SK-N-SH (cell line): ENCODE measurements at regions not wholly inside any gene's neighbourhood (a gene's known extent, or its start where the extent isn't known, plus 50 kb on each side); places are given as distances from the start of the nearest gene placed in this dataset.

Experiments used
- CTCF ChIA-PET: fragments of 300-600, 350-600 bp; formaldehyde crosslinking; extraction: SDS; loops from one replicate; lab custom pipeline; 2021; lab: Yijun Ruan, JAX
- POLR2A ChIA-PET: fragments of 350-600 bp; sonication (Branson Sonifier 250); formaldehyde crosslinking; extraction: SDS; loops from one replicate; lab custom pipeline; 2020; ENCODE audit warnings: antibody characterized with exemption, inconsistent platforms; lab: Yijun Ruan, JAX
- DNase-seq: peaks from one replicate; pipeline ENCODE4 v3.0.0; 2012
- H2AFZ ChIP-seq: fragments of 200-600 bp; sonication (generic); 2 replicates; pipeline ENCODE4 v1.8.1; 2016; ENCODE audit warnings: antibody characterized with exemption, mild to moderate bottlenecking, low read depth
- H3F3A ChIP-seq: fragments of 200-600 bp; sonication (generic); replicated peaks from 2 replicates; pipeline ENCODE3; 2016; ENCODE audit warnings: antibody characterized with exemption, mild to moderate bottlenecking; ENCODE audit not compliant: insufficient read depth
- H3K27ac ChIP-seq, 2 experiments: fragments of 200-500 bp in 1 of 2; fragments of 200-600 bp in 1 of 2; sonication (Bioruptor generic) in 1 of 2; sonication (generic), shearing (Covaris generic) in 1 of 2; 2 replicates each; pipeline versions ENCODE4 v1.5.1 to v1.6.1; 2014 to 2016; ENCODE audit warnings: low read depth in 2 of 2, inconsistent platforms in 1 of 2, low read length in 1 of 2, mild to moderate bottlenecking in 1 of 2, mixed read lengths in 1 of 2
- H3K27me3 ChIP-seq: fragments of 200-600 bp; sonication (generic), shearing (Covaris generic); 2 replicates; pipeline ENCODE4 v1.6.1; 2016; ENCODE audit warnings: mixed run types; ENCODE audit not compliant: insufficient read depth
- H3K36me3 ChIP-seq, 2 experiments: fragments of 200-500 bp in 1 of 2; fragments of 200-600 bp in 1 of 2; sonication (Bioruptor generic) in 1 of 2; sonication (generic) in 1 of 2; replicated peaks in 1 of 2; 2 replicates each; pipeline versions ENCODE3 to v1.5.1; 2014 to 2016; ENCODE audit warnings: low read length in 1 of 2, mild to moderate bottlenecking in 1 of 2; ENCODE audit not compliant: insufficient read depth in 2 of 2, control insufficient read depth in 1 of 2
- H3K4me1 ChIP-seq, 2 experiments: fragments of 200-500 bp in 1 of 2; fragments of 200-600 bp in 1 of 2; sonication (Bioruptor generic) in 1 of 2; sonication (generic), shearing (Covaris generic) in 1 of 2; 2 replicates each; pipeline versions ENCODE4 v1.5.1 to v1.6.1; 2014 to 2016; ENCODE audit warnings: low read depth in 1 of 2, low read length in 1 of 2, mixed run types in 1 of 2; ENCODE audit not compliant: insufficient read depth in 2 of 2, control insufficient read depth in 1 of 2
- H3K4me2 ChIP-seq: fragments of 200-600 bp; sonication (generic), shearing (Covaris generic); 2 replicates; pipeline ENCODE4 v1.6.1; 2017; ENCODE audit warnings: mixed run types
- H3K4me3 ChIP-seq, 2 experiments: fragments of 200-500 bp in 1 of 2; fragments of 200-600 bp in 1 of 2; sonication (Bioruptor generic) in 1 of 2; sonication (generic), shearing (Covaris generic) in 1 of 2; 2 replicates each; pipeline versions ENCODE4 v1.5.1 to v1.8.1; 2014 to 2016; ENCODE audit warnings: low read depth in 2 of 2, inconsistent platforms in 1 of 2, low read length in 1 of 2, mild to moderate bottlenecking in 1 of 2, mixed read lengths in 1 of 2, moderate library complexity in 1 of 2
- H3K79me2 ChIP-seq: fragments of 200-600 bp; sonication (generic); 2 replicates; pipeline ENCODE4 v1.8.1; 2017; ENCODE audit warnings: mild to moderate bottlenecking; ENCODE audit not compliant: insufficient read depth
- H3K9ac ChIP-seq: fragments of 200-600 bp; sonication (generic); 2 replicates; pipeline ENCODE4 v1.6.1; 2017; ENCODE audit warnings: mixed run types
- H3K9me2 ChIP-seq: fragments of 200-600 bp; sonication (generic); 2 replicates; pipeline ENCODE4 v1.6.1; 2017; ENCODE audit warnings: mixed run types
- H3K9me3 ChIP-seq: fragments of 200-600 bp; sonication (generic); 2 replicates; pipeline ENCODE4 v1.6.1; 2017; ENCODE audit warnings: mixed run types, mild to moderate bottlenecking, moderate library complexity
- H4K20me1 ChIP-seq: fragments of 200-600 bp; sonication (generic); 2 replicates; pipeline ENCODE4 v1.6.1; 2017; ENCODE audit warnings: mild to moderate bottlenecking, mixed run types; ENCODE audit not compliant: insufficient read depth
- EP300 ChIP-seq, 2 experiments: IDR thresholded peaks; 2 replicates each; pipeline versions ENCODE4 v1.4.0 to v1.6.1; 2012; ENCODE audit warnings: borderline replicate concordance in 1 of 2, low read depth in 1 of 2, low read length in 1 of 2
- GABPA ChIP-seq: IDR thresholded peaks from 2 replicates; pipeline ENCODE4 v1.4.0; 2012; ENCODE audit warnings: low read depth, mild to moderate bottlenecking
- GATA2 ChIP-seq: sonication (generic); formaldehyde crosslinking; IDR thresholded peaks from 2 replicates; pipeline ENCODE4 v1.5.0; 2020; ENCODE audit warnings: mild to moderate bottlenecking, missing genetic modification reagents
- IRF3 ChIP-seq: fragments of 150-350 bp; IDR thresholded peaks from 2 replicates; pipeline ENCODE4 v1.6.1; 2016; ENCODE audit warnings: mild to moderate bottlenecking, low read depth, low read length
- JUND ChIP-seq: IDR thresholded peaks from 2 replicates; pipeline ENCODE4 v1.4.0; 2012
- MEF2A ChIP-seq: IDR thresholded peaks from 2 replicates; pipeline ENCODE4 v1.4.0; 2012; ENCODE audit warnings: low read depth, borderline replicate concordance
- MXI1 ChIP-seq: IDR thresholded peaks from 2 replicates; pipeline ENCODE4 v1.6.1; 2012; ENCODE audit warnings: mild to moderate bottlenecking, low read depth, low read length, improper control_type of control experiment
- NFIC ChIP-seq: IDR thresholded peaks from 2 replicates; pipeline ENCODE4 v1.4.0; 2012; ENCODE audit warnings: borderline replicate concordance
- POLR2AphosphoS5 ChIP-seq: IDR thresholded peaks from 2 replicates; pipeline ENCODE4 v1.6.1; 2012; ENCODE audit warnings: low read depth, low read length
- RCOR1 ChIP-seq: fragments of 150-350 bp; IDR thresholded peaks from 2 replicates; pipeline ENCODE4 v1.6.1; 2017; ENCODE audit warnings: antibody characterized with exemption, low read length
- REST ChIP-seq: IDR thresholded peaks from 2 replicates; pipeline ENCODE4 v1.6.1; 2012; ENCODE audit warnings: mild to moderate bottlenecking, low read depth, low read length, moderate library complexity
- RFX5 ChIP-seq: IDR thresholded peaks from 2 replicates; pipeline ENCODE4 v1.6.1; 2012; ENCODE audit warnings: mild to moderate bottlenecking, improper control_type of control experiment, low read length
- RXRA ChIP-seq: IDR thresholded peaks from 2 replicates; pipeline ENCODE4 v1.4.0; 2012; ENCODE audit warnings: low read depth, mild to moderate bottlenecking, borderline replicate concordance
- USF2 ChIP-seq: fragments of 150-350 bp; IDR thresholded peaks from 2 replicates; pipeline ENCODE4 v1.6.1; 2017; ENCODE audit warnings: antibody characterized with exemption, low read length, low read depth, borderline replicate concordance
- ZBTB33 ChIP-seq: IDR thresholded peaks from 2 replicates; pipeline ENCODE4 v1.4.0; 2012; ENCODE audit warnings: low read depth, borderline replicate concordance
- WGBS: methylation state at CpG from one replicate; pipeline ENCODE4 v1.1.6; 2017; ENCODE audit warnings: low lambda C conversion rate; 5-methylcytosine and 5-hydroxymethylcytosine counted together

GRCh38 chr6:145258122-145258521 lies 477.2 kb downstream of the EPM2A start:
- POLR2A ChIA-PET, result no interaction called here

More at GRCh38 chr6:145258122-145258521, 477.2 kb downstream of the EPM2A start:
- H3K27me3 ChIP-seq, result no peaks in the 10 kb centered on the region
- H3K36me3 ChIP-seq, result no peaks in the 10 kb centered on the region
- H3K4me1 ChIP-seq, result no peaks in the 10 kb centered on the region; a peak in 2 of 4 replicates
- WGBS, result 19% methylated on average over 1 of the region's 1 CpG
- no peaks in the 10 kb centered on the region for H3F3A ChIP-seq
- H3K9ac ChIP-seq, result no peak overlapping the region
- H2AFZ ChIP-seq, result no peak overlapping the region
- no peak for DNase-seq
- no peak overlapping the region for H3K4me2 ChIP-seq
- CTCF ChIA-PET, result interaction anchor here (1.5 kb wide), 1 partner anchor 20 kb away, joined by 3 read pairs; no protein-coding TSS in a partner anchor
- H3K27ac ChIP-seq, result no peak overlapping the region
- no peaks in the 10 kb centered on the region for H3K79me2 ChIP-seq
- no peaks in the 10 kb centered on the region for H3K9me3 ChIP-seq
- no peak overlapping the region for H3K4me3 ChIP-seq
- TF ChIP-seq ZBTB33, result no peak
- TF ChIP-seq MEF2A, result no peak
- TF ChIP-seq MXI1, result no peak
- no peak for TF ChIP-seq REST
- no peak for TF ChIP-seq GABPA
- TF ChIP-seq RXRA, result no peak
- no peak for TF ChIP-seq RCOR1
- no peak for TF ChIP-seq RFX5
- TF ChIP-seq USF2, result no peak
- TF ChIP-seq POLR2AphosphoS5, result no peak
- TF ChIP-seq NFIC, result no peak
- TF ChIP-seq EP300 (IDR thresholded peaks at IDR 0.05; ENCODE audit: borderline replicate concordance in 1 of 2, low read depth in 1 of 2, low read length in 1 of 2), result no peak
- no peak for TF ChIP-seq GATA2 (CRISPR knock-in tag)
- TF ChIP-seq IRF3, result no peak
- TF ChIP-seq JUND, result no peak
- H3K9me2 ChIP-seq, result no peaks in the 10 kb centered on the region
- H4K20me1 ChIP-seq, result no peaks in the 10 kb centered on the region
